HEK293 (cell line): ENCODE measurements at regions not wholly inside any gene's neighbourhood (a gene's known extent, or its start where the extent isn't known, plus 50 kb on each side); places are given as distances from the start of the nearest gene placed in this dataset.

Source experiments
- CTCF ChIA-PET: fragments of 350-600 bp; formaldehyde crosslinking; extraction: SDS; loops from one replicate; lab custom pipeline; 2021; ENCODE audit warnings: antibody characterized with exemption; lab: Yijun Ruan, JAX
- POLR2A ChIA-PET: fragments of 300-600 bp; formaldehyde crosslinking; extraction: SDS; loops from one replicate; lab custom pipeline; 2020; ENCODE audit warnings: antibody characterized with exemption, inconsistent platforms; lab: Yijun Ruan, JAX
- H3K27ac ChIP-seq: fragments of 200-500 bp; sonication (Bioruptor generic); 2 replicates; pipeline ENCODE4 v1.5.1; 2014; ENCODE audit warnings: low read depth, low read length, control low read depth, inconsistent platforms; ENCODE audit errors: extremely low read depth
- H3K36me3 ChIP-seq, 2 experiments: fragments of 200-500 bp in 1 of 2; sonication (Bioruptor generic) in 1 of 2; 1 replicate in 1 of 2; 2 replicates in 1 of 2; pipeline ENCODE4 v1.5.1; 2014 to 2017; ENCODE audit warnings: inconsistent platforms in 2 of 2, low read length in 2 of 2; ENCODE audit not compliant: control insufficient read depth in 2 of 2, insufficient read depth in 1 of 2
- H3K4me1 ChIP-seq: fragments of 200-500 bp; sonication (Bioruptor generic); 2 replicates; pipeline ENCODE4 v1.5.1; 2014; ENCODE audit warnings: mild to moderate bottlenecking, low read length, inconsistent platforms; ENCODE audit not compliant: control insufficient read depth, insufficient read depth
- H3K4me3 ChIP-seq: 2 replicates; pipeline ENCODE4 v1.5.1; 2011; ENCODE audit warnings: low read depth, mild to moderate bottlenecking, control low read depth, low read length, moderate library complexity
- H3K9me3 ChIP-seq: fragments of 200-500 bp; sonication (Bioruptor generic); 2 replicates; pipeline ENCODE4 v1.5.1; 2014; ENCODE audit warnings: low read depth, low read length, inconsistent platforms; ENCODE audit not compliant: control insufficient read depth, insufficient read depth
- EGR2 ChIP-seq: fragments of 450-650 bp; formaldehyde crosslinking; IDR thresholded peaks from 2 replicates; pipeline ENCODE4 v1.5.1; 2016; ENCODE audit warnings: low read depth, missing biosample characterization, missing genetic modification characterization
- GLI2 ChIP-seq: fragments of 450-650 bp; formaldehyde crosslinking; IDR thresholded peaks from 2 replicates; pipeline ENCODE4; 2017; ENCODE audit warnings: missing biosample characterization, missing genetic modification characterization, low read depth, borderline replicate concordance
- GLI4 ChIP-seq: fragments of 450-650 bp; formaldehyde crosslinking; IDR thresholded peaks from 2 replicates; pipeline ENCODE4 v1.5.1; 2016; ENCODE audit warnings: missing biosample characterization, missing genetic modification characterization
- MEIS1 ChIP-seq: sonication (generic); formaldehyde crosslinking; IDR thresholded peaks from 2 replicates; pipeline ENCODE4 v1.8.1; 2022; ENCODE audit warnings: missing genetic modification reagents, mild to moderate bottlenecking, borderline replicate concordance
- SP2 ChIP-seq: fragments of 450-650 bp; formaldehyde crosslinking; IDR thresholded peaks from 2 replicates; pipeline ENCODE4 v1.5.1; 2016; ENCODE audit warnings: missing biosample characterization, missing genetic modification characterization
- ZBTB20 ChIP-seq: fragments of 450-650 bp; formaldehyde crosslinking; IDR thresholded peaks from 2 replicates; pipeline ENCODE4 v1.5.1; 2016; ENCODE audit warnings: missing biosample characterization, missing genetic modification characterization
- ZBTB7A ChIP-seq: fragments of 450-650 bp; formaldehyde crosslinking; IDR thresholded peaks from 2 replicates; pipeline ENCODE4 v1.5.1; 2016; ENCODE audit warnings: low read depth, missing biosample characterization, missing genetic modification characterization
- ZNF114 ChIP-seq: fragments of 450-650 bp; formaldehyde crosslinking; IDR thresholded peaks from 2 replicates; pipeline ENCODE4 v1.5.0; 2017; ENCODE audit warnings: missing biosample characterization, missing genetic modification characterization
- ZNF121 ChIP-seq: fragments of 450-650 bp; formaldehyde crosslinking; IDR thresholded peaks from 2 replicates; pipeline ENCODE4 v1.5.1; 2016; ENCODE audit warnings: missing biosample characterization, missing genetic modification characterization
- ZNF174 ChIP-seq: fragments of 450-650 bp; formaldehyde crosslinking; IDR thresholded peaks from 2 replicates; pipeline ENCODE4 v1.5.0; 2017; ENCODE audit warnings: missing biosample characterization, mild to moderate bottlenecking, missing genetic modification characterization
- ZNF19 ChIP-seq: fragments of 450-650 bp; formaldehyde crosslinking; IDR thresholded peaks from 2 replicates; pipeline ENCODE4; 2016; ENCODE audit warnings: missing biosample characterization, missing genetic modification characterization, low read depth
- ZNF239 ChIP-seq: fragments of 450-650 bp; formaldehyde crosslinking; IDR thresholded peaks from 2 replicates; pipeline ENCODE4 v1.5.1; 2016; ENCODE audit warnings: missing biosample characterization, missing genetic modification characterization
- ZNF37A ChIP-seq: fragments of 450-650 bp; IDR thresholded peaks from 2 replicates; pipeline ENCODE4 v1.5.1; 2018; ENCODE audit warnings: missing biosample characterization, missing genetic modification characterization
- ZNF394 ChIP-seq: fragments of 450-650 bp; formaldehyde crosslinking; IDR thresholded peaks from 2 replicates; pipeline ENCODE4 v1.5.1; 2016; ENCODE audit warnings: missing biosample characterization, missing genetic modification characterization, mild to moderate bottlenecking, moderate library complexity, borderline replicate concordance
- ZNF596 ChIP-seq: fragments of 450-650 bp; IDR thresholded peaks from 2 replicates; pipeline ENCODE4 v1.5.0; 2018; ENCODE audit warnings: missing biosample characterization, mild to moderate bottlenecking, missing genetic modification characterization, moderate library complexity
- ZNF658 ChIP-seq: fragments of 450-650 bp; formaldehyde crosslinking; IDR thresholded peaks from 2 replicates; pipeline ENCODE4; 2016; ENCODE audit warnings: missing biosample characterization, missing genetic modification characterization
- ZNF692 ChIP-seq: fragments of 450-650 bp; formaldehyde crosslinking; IDR thresholded peaks from 2 replicates; pipeline ENCODE4 v1.5.1; 2016; ENCODE audit warnings: missing biosample characterization, missing genetic modification characterization
- ZNF747 ChIP-seq: fragments of 450-650 bp; formaldehyde crosslinking; IDR thresholded peaks from 2 replicates; pipeline ENCODE4 v1.5.1; 2016; ENCODE audit warnings: missing biosample characterization, missing genetic modification characterization
- ZNF791 ChIP-seq: fragments of 450-650 bp; formaldehyde crosslinking; IDR thresholded peaks from 2 replicates; pipeline ENCODE4 v1.5.1; 2016; ENCODE audit warnings: missing biosample characterization, missing genetic modification characterization
- ZNF843 ChIP-seq: fragments of 450-650 bp; formaldehyde crosslinking; IDR thresholded peaks from 2 replicates; pipeline ENCODE4 v1.5.1; 2016; ENCODE audit warnings: missing biosample characterization, missing genetic modification characterization
- ZXDB ChIP-seq: fragments of 450-650 bp; formaldehyde crosslinking; IDR thresholded peaks from 2 replicates; pipeline ENCODE4 v1.5.1; 2016; ENCODE audit warnings: missing biosample characterization, missing genetic modification characterization
- TF ChIP-seq, protein P1 (sequence below): fragments of 450-650 bp; formaldehyde crosslinking; IDR thresholded peaks from 2 replicates; pipeline ENCODE4 v1.5.1; 2017; ENCODE audit warnings: missing biosample characterization, missing genetic modification characterization
- TF ChIP-seq, protein P2 (sequence below): fragments of 450-650 bp; formaldehyde crosslinking; IDR thresholded peaks from 2 replicates; pipeline ENCODE4 v1.5.1; 2016; ENCODE audit warnings: missing biosample characterization, missing genetic modification characterization
- TF ChIP-seq, protein P3 (sequence below): fragments of 450-650 bp; formaldehyde crosslinking; IDR thresholded peaks from 2 replicates; pipeline ENCODE4; 2016; ENCODE audit warnings: missing biosample characterization, missing genetic modification characterization

DNA sequence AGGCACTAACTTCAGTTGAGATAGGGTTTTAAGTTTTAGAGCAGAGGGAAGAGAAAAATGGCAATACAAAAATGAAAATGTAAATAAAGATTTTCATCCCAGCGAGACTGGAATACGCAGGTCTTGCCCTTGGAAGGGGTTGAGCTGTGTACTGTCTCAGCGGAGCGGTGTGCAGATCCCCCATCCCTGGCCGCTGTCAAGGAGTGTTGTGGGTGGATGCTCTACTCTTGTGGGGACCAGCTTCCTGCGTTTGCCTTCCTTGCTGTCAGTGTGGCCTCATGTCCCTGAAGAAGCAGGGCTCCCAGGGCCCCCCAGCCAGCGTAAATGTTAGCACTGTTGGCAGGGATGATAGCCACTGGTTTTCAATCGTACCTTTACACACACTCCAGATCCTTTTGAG, 249.7 kb upstream of the PITRM1 start:
- Histone ChIP-seq H3K36me3 (no peaks in the 10 kb centered on the region), H3K4me1 (peaks cover 8% of the 10 kb centered on the region), H3K4me3 (no peak overlapping the region), H3K27ac (no peak overlapping the region), H3K9me3 (no peaks in the 10 kb centered on the region)
- CTCF ChIA-PET, result no interaction called here
- POLR2A ChIA-PET, result no interaction called here
- TF ChIP-seq ZNF596 (tag by site-specific recombination) (no peak), ZBTB20 (no peak), ZNF843 (tag by site-specific recombination) (no peak), ZXDB (tag by site-specific recombination) (no peak), ZNF19 (tag by site-specific recombination) (no peak), ZNF239 (tag by site-specific recombination) (no peak), ZNF658 (no peak), EGR2 (tag by site-specific recombination) (no peak), ZNF37A (tag by site-specific recombination) (no peak), ZNF791 (tag by site-specific recombination) (no peak), ZNF394 (tag by site-specific recombination) (no peak), GLI2 (no peak), ZNF121 (no peak), MEIS1 (CRISPR knock-in tag) (no peak)
- TF ChIP-seq, protein P1, sequence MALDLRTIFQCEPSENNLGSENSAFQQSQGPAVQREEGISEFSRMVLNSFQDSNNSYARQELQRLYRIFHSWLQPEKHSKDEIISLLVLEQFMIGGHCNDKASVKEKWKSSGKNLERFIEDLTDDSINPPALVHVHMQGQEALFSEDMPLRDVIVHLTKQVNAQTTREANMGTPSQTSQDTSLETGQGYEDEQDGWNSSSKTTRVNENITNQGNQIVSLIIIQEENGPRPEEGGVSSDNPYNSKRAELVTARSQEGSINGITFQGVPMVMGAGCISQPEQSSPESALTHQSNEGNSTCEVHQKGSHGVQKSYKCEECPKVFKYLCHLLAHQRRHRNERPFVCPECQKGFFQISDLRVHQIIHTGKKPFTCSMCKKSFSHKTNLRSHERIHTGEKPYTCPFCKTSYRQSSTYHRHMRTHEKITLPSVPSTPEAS (tag by site-specific recombination), result no peak
- TF ChIP-seq, protein P2, sequence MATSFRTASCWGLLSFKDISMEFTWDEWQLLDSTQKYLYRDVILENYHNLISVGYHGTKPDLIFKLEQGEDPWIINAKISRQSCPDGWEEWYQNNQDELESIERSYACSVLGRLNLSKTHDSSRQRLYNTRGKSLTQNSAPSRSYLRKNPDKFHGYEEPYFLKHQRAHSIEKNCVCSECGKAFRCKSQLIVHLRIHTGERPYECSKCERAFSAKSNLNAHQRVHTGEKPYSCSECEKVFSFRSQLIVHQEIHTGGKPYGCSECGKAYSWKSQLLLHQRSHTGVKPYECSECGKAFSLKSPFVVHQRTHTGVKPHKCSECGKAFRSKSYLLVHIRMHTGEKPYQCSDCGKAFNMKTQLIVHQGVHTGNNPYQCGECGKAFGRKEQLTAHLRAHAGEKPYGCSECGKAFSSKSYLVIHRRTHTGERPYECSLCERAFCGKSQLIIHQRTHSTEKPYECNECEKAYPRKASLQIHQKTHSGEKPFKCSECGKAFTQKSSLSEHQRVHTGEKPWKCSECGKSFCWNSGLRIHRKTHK (tag by site-specific recombination), result no peak

DNA sequence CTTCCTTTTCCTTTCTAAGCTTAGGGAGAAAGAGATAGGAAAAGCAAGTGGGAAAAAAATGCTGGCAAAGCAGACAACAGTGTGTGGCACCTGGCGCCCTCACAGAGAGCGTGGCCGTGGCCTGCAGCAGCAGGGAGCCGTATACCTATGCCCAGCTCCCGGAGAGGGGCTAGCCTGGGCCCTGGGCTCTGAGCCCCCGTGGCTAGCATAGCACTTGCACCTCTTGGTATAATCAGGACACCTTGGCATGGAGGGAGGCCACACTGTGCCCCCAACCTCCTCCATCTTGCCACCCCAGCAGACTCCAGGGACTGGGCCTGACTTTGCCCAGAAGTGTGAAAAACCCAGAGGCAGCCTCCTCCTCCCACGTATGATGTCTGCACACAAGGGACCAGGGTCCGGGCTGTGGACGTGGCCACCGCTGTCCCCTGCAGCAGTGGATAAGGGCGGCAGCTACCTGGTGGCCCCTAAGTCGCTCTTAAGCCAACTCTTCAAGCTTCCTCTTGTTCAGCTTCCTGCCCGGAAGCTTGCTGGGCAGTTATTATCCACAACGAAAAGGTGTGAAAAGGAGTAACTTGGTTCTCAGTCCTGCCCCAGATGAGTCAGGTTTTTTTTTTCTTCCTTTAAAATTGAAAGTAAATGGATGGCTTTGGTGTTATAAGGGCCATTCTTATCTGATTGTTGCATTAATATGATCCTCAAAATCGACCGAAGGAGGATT, 249.1 kb upstream of the PITRM1 start:
- H3K9me3 ChIP-seq, result no peaks in the 10 kb centered on the region
- ChIA-PET POLR2A (no interaction called here), CTCF (no interaction called here)
- H3K36me3 ChIP-seq, result no peaks in the 10 kb centered on the region
- TF ChIP-seq ZNF239 (tag by site-specific recombination), result no peak
- no peak for TF ChIP-seq ZNF114 (tag by site-specific recombination)
- TF ChIP-seq EGR2 (tag by site-specific recombination), result no peak
- TF ChIP-seq GLI4, result no peak
- no peak for TF ChIP-seq ZBTB7A (tag by site-specific recombination)
- TF ChIP-seq SP2 (tag by site-specific recombination), result no peak
- TF ChIP-seq ZNF692 (tag by site-specific recombination), result no peak
- no peak for TF ChIP-seq ZNF747 (tag by site-specific recombination)
- TF ChIP-seq ZNF394 (tag by site-specific recombination), result no peak
- no peak for TF ChIP-seq ZNF174
- TF ChIP-seq, protein P3, sequence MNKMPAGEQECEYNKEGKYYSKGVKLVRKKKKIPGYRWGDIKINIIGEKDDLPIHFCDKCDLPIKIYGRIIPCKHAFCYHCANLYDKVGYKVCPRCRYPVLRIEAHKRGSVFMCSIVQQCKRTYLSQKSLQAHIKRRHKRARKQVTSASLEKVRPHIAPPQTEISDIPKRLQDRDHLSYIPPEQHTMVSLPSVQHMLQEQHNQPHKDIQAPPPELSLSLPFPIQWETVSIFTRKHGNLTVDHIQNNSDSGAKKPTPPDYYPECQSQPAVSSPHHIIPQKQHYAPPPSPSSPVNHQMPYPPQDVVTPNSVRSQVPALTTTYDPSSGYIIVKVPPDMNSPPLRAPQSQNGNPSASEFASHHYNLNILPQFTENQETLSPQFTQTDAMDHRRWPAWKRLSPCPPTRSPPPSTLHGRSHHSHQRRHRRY, result no peak
- H3K4me1 ChIP-seq, result peaks cover 8% of the 10 kb centered on the region
- H3K27ac ChIP-seq, result no peak overlapping the region
- H3K4me3 ChIP-seq, result no peak overlapping the region
